Stomach (tissue), 4 donors: ENCODE measurements at regions not wholly inside any gene's neighbourhood (a gene's known extent, or its start where the extent isn't known, plus 50 kb on each side); places are given as distances from the start of the nearest gene placed in this dataset.

Experiments
- EP300 ChIP-seq: sonication (generic); formaldehyde crosslinking; IDR thresholded peaks from one replicate; pipeline ENCODE4 v1.6.1; 2017; ENCODE audit warnings: antibody characterized with exemption
- POLR2A ChIP-seq, 4 donors: fragments of 450-650 bp; IDR thresholded peaks; one replicate each; pipeline ENCODE4 v1.6.1; 2016; ENCODE audit warnings: antibody characterized with exemption in 4 of 4, control low read depth in 2 of 4, mild to moderate bottlenecking in 1 of 4, moderate library complexity in 1 of 4
- POLR2AphosphoS5 ChIP-seq, 3 donors: sonication (generic); formaldehyde crosslinking; IDR thresholded peaks; one replicate each; pipeline ENCODE4 v1.6.1; 2016; ENCODE audit warnings: antibody characterized with exemption in 3 of 3
- TF ChIP-seq, protein P1 (sequence below), 7 experiments: fragments of 450-650 bp in 4 of 7; fragments of 200-600 bp in 3 of 7; sonication (generic) in 3 of 7; IDR thresholded peaks; one replicate each; pipeline ENCODE4 v1.5.1; 2016 to 2019; ENCODE audit warnings: antibody characterized with exemption in 7 of 7, control low read depth in 2 of 7, mild to moderate bottlenecking in 1 of 7

DNA sequence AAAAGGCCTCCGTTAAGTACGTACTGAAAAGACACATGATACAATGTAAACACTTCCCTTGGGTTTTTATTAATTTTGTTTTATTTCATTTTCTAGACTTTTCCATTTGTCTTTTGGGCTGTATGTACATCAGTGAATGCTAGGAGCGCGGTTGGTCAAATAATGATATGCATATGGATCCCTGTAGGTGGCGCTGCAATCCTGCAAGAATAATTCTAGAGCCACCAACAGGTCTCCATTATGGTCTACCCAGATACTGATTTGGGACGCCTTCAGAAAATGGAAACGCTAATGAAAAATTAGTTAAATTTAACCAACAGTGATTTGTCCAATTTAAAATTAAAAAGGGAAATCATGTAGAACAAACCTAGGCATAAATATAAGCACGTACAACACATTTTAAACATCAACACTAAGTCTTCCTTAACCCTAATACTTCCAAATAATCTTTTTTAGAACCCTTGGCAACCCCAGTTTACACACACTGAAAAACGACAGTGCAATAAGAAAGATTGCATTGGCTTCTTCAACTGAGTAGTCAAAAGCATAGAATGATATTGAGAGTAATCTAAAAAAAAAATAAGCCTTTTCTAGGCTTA lies 433.5 kb downstream of the RFPL4B start:
- TF ChIP-seq, protein P1, sequence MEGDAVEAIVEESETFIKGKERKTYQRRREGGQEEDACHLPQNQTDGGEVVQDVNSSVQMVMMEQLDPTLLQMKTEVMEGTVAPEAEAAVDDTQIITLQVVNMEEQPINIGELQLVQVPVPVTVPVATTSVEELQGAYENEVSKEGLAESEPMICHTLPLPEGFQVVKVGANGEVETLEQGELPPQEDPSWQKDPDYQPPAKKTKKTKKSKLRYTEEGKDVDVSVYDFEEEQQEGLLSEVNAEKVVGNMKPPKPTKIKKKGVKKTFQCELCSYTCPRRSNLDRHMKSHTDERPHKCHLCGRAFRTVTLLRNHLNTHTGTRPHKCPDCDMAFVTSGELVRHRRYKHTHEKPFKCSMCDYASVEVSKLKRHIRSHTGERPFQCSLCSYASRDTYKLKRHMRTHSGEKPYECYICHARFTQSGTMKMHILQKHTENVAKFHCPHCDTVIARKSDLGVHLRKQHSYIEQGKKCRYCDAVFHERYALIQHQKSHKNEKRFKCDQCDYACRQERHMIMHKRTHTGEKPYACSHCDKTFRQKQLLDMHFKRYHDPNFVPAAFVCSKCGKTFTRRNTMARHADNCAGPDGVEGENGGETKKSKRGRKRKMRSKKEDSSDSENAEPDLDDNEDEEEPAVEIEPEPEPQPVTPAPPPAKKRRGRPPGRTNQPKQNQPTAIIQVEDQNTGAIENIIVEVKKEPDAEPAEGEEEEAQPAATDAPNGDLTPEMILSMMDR (IDR thresholded peaks at IDR 0.05), result peak in 5 of 7 experiments; percentile 69 to 84 (median 79)
- TF ChIP-seq POLR2A (IDR thresholded peaks at IDR 0.05), result no peak
- TF ChIP-seq POLR2AphosphoS5 (IDR thresholded peaks at IDR 0.05), result peak in 1 of 3 donors; percentile 13
- no peak for TF ChIP-seq EP300
